NCI-H524 treated with DMSO at 0.1 percent for 48 hours (cell line): ENCODE measurements at regions not wholly inside any gene's neighbourhood (a gene's known extent, or its start where the extent isn't known, plus 50 kb on each side); places are given as distances from the start of the nearest gene placed in this dataset.
"Not testable (repeated sequence)": the region's sequence is repeated elsewhere in the genome, so short reads cannot be mapped to it uniquely, and the experiment has no call there.

Experiments used
- DNase-seq: peaks from one replicate; lab custom pipeline; 2025; lab: John Stamatoyannopoulos, UW

DNA sequence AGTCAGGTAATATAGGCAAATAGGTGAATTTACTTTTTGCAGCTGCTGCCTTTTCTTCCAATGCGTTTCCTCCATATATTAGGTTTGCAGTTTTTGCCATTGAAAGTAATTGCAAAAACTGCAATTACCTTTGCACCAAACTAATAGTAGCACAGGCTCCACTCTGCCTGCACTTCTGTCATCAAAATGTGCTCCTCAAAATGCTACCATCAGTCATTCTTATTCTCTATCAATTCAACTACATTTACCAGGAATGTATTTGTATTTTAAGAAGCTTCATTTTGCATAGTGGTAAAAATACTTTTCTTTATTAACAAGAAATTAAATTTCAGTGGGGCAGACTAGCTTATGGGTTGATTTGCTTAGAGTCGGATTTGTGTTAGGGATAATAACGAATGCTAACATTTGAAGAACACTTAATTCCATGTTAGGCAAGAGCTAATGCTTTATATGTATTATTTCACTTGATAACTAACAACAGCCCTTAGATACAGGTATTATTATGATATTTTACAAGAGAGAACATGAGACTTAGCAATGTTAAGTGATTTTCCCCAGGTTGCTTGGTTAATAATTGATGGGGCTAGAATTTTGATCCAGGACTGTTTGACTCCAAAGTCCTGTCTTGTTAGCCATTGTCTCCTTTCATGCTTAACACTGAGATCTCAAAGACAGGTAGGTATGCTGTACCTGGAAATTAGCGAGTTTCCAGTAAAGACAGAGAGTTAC is 300.4 kb downstream of the MAN2A1 start:
- DNase-seq: no peak

DNA sequence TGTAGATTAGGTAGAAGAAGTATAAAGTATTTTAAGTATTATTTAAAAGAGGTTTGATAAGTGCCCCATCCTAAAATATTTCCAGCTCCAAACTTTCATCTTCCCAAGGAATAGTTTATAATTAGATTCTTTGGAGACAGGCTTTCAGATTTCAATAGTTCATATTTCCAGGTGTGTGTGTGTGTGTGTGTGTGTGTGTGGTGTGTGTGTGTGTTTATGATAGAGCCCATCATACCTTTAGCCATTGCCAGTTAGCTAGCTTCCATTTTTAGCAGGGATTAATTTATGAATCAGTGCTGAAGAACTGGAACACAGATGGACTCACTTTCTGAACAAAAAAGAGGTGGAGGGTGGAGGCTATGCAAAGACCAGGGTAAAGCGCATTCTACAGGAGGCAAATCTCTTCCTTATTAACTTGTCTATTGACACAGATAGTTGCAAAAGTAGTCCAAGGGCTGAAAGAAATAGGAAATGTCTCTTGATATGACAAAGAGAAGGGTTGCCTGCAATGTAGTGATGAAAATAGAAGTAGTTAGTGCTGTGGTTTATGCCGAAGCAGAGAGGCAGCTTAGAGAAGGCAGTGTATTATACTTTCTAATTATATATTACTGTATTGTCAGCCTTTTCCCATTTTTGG is 301.1 kb downstream of the MAN2A1 start:
- no peak for DNase-seq

DNA sequence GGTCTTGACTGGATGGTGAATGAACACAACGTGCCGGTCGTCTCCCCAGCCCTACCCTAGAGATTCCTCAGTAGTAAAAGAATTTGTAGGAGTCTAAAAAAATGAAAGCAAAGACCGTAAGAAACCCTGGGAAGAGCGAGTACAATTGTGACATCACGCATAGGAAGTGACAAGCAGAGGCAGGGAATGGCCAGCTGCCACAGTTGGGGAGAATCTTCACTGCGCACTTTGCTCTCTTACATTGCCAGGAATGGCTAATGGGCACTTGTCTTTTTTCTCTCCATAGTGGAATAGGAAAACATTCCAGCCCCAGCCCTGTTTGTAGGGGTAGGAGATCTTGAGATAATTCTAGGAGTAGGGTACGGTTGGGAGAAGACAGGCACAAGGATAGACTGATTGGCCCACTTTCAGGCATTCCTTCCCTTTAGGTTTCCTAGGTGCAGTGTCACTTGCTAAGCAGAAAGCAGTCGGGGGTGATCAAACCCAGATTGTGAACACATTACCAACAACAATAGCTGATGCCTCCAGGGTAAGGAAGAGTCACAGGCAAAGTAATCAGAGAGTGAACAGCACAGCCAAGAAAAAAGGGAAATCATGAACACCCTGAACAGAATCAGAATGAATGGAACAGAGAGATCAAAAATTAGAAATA is 302.7 kb downstream of the MAN2A1 start:
- DNase-seq: no peak

DNA sequence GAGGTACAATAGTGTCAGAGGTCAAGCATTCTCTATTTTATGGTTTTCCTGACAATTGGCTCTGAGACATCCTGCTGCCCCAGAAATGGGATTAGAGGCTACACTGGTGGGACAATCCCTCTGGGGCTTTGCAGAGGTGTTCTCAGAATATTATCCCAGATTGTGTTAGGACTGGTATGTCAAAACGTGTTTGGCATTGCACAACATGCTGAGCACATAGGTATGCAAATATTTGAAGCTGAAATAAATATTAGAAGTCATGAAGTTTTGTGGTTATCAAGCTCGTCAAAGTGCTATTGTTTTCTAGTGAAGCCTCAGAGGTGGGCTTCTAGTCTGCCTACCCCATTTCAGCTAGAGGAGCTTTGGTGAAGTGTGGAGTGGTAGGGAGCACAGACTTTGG is 304.4 kb downstream of the MAN2A1 start:
- no peak for DNase-seq

DNA sequence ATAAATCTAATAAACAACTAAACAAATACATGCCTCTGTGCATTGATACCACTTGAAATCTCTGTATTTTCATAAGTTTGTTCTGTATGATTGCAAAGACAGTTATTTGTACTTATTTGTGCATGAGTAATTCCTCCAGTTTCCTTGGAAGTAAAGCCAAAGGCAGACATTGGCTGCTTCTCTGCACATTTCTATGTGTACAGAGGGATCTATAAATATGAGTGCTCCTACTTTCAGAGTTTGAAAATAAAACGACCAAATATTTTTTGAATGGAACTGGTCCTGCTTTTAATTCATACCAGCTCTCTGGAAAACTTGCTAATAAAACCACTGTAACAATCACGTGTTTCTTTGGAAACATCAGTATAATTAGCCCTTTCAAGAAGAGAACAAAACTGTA is 306.5 kb downstream of the MAN2A1 start:
- DNase-seq: no peak

DNA sequence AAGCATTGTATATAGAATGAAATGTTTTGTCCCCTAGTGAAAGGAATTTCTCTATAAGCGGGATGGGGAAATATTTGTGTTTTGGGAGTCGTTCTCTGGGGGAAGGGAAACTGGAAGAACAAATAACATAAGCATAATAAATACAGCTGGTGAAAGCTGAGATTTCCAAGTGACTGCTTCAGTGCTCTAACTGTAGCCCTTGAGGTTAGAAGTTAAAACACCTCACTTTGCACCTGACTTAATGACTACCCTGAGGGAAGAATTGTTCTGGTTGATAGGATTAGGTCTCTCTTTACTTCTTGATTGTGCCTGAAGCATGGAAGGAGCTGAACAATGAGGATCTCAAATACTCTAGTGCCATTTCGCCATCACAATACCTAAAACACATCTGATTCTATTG is 307.4 kb downstream of the MAN2A1 start:
- no peak for DNase-seq

DNA sequence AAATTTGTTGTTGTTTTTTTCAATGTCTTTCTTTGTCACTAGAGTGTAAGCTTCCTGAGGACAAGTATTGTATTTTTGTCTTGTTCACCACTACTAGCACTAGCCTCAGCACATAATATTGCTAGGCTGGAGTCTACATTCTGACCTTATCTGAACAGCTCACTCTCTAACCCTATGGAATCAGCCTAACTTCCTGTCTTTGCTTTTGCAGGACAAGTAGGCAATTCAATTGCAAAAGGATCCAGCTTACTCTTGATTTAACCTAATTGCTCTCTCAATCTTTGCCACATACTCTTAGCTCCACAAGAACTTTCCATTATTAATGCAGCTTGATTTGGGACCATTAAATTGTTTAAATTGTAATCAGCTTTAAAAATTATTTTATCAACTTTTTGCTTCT is 308.5 kb downstream of the MAN2A1 start:
- DNase-seq: no peak

DNA sequence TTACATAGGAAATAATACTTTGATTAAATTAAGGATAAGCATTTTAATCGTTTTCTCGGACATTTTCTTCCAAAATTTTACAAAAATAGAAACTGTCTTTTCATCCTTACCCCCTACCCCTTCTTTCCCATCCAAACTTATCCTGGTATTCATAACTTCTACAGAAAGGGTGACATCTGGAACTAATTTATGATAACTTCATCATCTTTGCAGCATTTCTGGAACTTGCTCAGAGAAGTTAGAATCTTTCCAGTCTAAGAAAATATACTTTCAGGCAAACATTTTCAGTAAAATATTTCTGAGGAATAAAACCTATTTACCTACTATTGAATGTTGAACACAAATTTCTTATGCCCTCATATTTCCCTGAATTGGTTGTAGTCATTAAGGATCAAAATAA is 309.0 kb downstream of the MAN2A1 start:
- DNase-seq: no peak

DNA sequence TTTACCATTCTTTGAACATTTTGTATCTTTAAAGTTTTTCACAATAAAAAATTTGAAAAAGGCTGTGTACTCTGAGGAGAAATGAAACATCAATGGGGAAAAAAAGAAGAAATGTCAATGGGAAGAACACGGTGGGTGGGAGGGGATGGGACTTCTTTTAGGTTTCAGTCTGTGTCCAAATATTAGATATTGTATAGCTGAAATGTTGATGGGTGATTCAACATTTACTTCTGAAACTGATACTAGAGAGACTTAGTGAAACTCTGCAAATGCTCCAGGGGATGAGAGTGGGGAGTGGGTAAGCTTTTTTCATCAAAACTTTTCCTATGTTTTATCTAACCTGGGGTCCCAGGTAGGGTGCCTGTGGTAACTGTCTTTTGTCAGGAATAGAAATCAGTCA is 311.9 kb downstream of the MAN2A1 start:
- no peak for DNase-seq

DNA sequence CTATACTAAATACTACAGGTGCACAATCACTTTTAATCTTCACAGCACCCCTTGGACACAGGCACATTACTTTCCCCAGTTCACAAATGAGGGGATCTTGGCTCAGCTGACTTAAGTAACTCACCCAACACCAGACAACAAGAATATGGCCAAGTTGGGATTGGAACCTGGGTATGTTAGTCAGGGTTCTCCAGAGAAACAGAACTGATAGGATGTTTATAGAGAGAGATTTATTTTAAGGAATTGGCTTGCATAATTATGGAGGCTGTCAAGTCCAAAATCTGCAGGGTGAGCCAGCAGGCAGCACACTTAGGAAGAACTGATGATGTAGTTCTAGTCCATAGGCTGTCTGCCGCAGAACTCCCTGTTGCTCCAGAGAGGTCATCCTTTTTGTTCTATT is 312.9 kb downstream of the MAN2A1 start:
- no peak for DNase-seq

DNA sequence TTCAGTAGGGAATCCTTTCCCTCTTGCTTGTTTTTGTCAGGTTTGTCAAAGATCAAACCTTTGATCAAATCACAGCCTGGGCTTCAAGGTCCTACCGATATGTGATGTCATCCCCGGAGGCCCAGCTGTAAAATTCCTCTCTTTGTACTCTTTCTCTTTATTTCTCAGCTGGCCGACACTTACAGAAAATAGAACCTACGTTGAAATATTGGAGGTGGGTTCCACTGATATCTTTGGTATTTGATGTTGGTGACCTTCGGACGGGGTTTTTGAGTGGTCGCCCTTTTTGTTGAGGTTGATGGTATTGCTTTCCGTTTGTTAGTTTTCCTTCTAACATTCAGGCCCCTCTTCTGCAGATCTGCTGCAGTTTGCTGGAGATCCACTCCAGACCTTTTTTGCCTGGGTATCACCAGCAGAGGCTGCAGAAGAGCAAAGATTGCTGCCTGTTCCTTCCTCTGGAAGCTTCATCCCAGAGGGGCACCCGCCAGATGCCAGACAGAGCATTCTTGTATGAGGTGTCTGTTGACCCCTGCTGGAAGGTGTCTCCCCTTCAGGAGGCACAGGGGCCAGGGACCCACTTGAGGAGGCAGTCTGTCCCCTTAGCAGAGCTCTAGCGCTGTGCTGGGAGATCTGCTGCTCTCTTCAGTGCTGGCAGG is 316.3 kb downstream of the MAN2A1 start:
- DNase-seq: not testable (repeated sequence)

DNA sequence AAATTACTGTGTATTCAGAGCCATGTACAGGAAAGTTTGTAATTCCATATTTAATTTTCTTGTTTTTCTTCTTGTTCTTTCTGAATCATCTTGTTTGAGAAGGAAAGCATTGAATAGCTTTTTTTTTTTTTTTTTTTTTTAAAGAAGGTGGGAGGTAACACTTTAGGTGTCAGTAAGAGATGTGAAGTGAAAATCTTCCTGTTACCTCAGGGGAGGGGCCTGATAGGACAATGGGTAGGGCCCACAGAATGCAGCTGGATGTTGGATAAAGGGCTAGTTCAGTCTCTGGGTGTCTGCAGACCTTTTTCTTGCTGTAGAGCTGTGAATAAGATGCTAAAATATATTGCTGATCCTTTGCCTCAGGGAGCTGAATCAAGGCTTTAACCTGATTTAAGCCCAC is 317.4 kb downstream of the MAN2A1 start:
- no peak for DNase-seq

DNA sequence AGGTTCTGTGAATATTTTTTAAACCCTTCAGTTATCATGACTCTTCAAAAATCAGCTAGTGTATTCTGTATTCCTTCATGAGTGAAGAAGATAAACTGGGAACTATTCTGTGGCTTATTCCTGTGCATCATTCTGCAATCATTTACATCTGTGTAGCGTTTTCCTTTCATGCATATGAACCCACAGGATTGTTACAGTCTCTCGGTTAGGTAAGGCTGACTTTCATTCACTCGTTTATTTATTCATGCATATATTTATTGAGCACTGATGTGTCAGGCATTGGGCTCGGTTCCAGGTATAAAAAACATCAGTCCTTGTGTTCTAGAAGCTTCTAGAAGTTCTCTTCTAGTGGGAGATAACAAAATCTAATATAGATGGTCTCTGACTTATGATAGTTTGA is 318.4 kb downstream of the MAN2A1 start:
- no peak for DNase-seq

DNA sequence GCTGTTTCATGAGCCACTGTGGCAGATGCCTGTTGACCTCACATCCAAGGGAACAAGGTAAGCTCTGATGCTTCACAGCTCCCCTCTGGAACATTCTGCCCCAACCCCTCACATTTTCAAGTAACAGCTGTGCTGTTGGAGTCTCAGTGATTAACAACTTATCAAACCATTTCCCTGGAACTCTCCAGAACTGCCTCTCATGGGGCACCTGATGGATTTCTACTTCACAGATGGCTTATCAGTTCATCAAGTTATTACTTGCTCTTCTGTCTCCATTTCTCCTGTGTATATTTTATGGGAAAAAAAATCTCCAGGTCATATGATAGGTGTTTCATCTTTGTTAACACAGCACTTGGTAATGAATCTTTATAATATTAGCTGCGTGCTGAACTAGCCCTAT is 322.4 kb downstream of the MAN2A1 start:
- DNase-seq: no peak

DNA sequence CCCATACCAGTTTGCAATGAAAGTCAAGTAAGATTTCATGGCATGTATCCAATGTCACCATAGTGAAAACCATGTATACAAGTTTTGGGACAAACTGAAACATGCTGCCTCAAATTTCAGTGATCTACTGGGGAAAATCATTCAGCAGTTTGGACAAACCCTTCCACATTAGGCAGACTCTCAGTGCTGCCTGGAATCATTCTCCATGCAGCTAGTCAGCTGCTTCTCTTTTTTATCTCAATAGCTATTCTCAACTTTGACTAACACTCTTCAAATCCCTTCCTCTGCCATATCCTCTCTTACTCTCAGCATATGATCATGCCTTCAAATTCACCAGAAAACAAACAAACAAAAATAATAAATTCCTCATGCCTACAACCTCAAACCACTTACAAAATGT is 323.3 kb downstream of the MAN2A1 start:
- DNase-seq: no peak

DNA sequence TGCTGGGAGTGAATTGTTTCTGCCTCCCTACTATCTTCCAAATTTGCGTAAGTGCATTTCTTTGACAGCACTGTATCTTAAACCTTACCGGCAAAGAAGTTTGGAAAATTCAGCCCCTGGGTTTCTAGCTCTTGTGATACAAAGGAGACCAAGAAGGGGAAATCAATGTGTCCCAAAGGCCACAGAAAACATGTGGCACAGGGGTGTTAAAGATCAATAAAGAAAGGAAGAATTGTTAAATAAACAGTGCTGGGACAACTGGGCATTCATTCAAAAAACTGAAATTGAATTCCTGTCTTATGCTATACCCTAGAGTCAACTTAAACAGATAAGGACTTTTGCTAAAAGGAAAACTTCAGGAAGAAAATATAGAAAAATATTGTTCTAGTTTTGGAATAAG is 328.1 kb downstream of the MAN2A1 start:
- DNase-seq: no peak

DNA sequence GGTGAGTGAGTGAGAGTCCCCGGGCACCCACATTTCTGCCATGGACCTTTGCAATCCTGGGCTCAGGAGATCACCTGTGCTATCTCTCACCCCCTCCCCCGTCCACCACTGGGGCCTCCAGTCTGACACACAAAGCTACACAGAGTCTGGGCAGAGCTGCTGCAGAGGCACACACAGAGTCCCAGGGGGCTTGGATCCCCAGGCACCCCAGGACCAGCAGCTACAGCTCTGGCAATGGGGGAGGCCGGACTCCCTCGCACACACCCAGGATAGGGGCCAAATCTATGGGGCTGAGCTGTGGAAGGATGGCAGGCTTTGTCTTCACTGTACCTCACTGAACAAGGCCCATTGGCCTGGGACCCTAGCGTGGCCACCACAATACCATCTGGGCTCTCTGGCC is 328.8 kb downstream of the MAN2A1 start:
- DNase-seq: no peak

DNA sequence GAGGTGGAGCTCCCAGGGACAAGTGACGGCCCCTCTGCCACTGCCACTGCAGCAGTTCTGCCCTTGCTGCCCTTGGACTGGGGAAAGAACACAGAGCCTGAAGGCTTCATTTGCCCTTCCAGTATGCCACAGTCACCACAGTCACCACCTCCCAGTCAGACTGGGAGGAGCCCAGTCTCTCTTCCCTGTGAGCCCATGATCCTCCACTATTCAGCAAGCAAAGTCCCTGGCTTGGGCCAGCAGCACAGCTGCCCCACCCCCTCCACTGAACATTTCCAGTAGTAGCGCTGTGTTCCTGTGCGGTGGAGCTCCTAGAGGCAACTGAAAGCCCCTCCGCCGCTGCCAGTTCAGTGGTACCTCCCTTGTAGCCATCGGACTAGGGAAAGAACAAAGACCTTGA is 329.4 kb downstream of the MAN2A1 start:
- DNase-seq: no peak

DNA sequence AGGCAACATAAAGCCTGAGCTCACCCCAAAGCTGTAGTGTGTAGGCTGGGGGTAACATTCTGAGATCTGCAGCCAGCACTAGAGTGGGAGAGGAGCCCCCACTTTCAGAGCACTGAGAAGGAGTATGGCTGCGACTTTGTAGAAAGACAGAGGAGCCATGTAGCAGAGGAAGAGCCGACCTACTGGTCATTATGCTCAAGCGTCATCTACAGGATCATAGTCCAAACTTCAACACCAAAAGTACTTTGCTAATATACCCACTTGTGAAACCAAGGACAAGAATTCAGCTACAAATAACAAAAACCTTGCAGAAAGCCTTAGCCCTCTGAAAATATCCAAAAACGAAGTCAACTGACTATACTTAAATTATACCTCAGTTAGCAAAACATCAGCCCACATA is 330.1 kb downstream of the MAN2A1 start:
- DNase-seq: no peak

DNA sequence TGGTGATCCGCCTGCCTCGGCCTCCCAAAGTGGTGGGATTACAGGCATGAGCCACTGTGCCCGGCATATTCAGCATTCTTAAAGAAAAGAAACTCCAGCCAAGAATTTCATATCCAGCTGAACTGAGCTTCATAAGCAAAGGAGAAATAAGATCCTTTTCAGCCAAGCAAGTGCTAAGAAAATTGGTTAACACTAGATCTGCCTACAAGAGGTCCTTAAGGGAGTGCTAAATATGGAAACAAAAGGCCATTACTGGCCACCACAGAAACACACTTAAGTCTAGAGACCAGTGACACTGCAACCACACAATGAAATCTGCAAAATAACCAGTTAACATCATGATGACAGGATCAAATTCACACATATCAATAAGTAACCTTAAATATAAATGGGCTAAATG is 331.5 kb downstream of the MAN2A1 start:
- no peak for DNase-seq

DNA sequence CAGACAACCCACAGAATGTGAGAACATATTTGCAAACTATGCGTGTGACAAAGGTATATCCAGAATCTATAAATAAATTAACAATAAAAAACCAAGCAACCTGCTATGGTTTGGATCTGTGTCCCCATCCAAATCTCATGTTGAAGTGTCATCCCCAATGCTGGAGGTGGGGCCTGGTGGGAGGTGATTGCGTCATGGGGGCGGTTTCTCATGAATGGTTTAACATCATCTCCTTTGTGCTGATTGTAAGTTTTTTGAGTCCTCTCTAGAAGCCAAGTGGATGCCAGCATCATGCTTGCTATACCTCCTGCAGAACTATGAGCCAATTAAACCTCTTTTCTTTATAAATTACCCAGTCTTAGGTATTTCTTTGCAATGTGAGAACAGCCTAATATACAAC is 335.4 kb downstream of the MAN2A1 start:
- no peak for DNase-seq

DNA sequence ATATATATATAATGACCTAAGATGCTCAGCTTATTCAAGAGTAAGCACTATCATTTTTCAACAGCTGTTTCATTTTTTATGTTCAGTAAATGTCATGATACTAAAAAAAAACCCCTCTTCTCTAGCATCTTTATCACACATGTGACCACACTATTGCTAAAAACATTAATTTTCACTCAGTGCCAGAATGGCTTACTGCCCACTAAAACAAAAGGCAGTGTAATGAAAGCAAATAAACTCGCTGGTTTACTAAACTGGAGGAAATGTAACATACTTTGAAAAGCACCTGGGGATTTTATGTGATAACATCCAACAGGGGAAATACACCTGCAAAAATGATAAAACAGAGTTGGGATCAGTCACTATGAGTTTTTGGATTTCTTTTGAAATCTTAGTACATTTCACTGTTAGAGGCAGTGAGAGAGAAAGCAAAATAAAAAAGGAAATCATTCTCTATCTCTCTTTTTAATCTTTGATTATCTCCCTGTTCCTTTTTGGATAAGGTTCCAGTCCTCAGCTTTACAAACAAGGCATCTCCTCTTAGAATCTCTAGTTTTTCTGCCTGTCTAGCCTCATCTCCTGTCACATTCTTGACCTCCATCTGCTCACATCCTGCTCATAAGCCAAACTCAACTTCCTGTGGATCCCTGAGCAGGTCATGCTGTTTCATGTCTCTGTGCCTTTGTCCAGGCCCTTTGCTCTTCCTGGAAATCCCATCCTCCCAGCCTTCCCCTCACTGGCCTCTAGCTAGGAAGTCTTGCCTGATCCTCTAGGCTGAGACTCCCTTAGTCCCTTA is 338.0 kb downstream of the MAN2A1 start:
- DNase-seq: no peak
